ENCODE measurements at regions not wholly inside any gene's neighbourhood (a gene's known extent, or its start where the extent isn't known, plus 50 kb on each side); places are given as distances from the start of the nearest gene placed in this dataset.

GRCh38 chr14:55869397-55870049, 248.7 kb upstream of the PELI2 start:
- intact Hi-C loops (cut with DNase I): no loop called here
- no peaks in the 10 kb centered on the region for H3K4me1 ChIP-seq
- DNase-seq: no peak
- H3K9me3 ChIP-seq: no peaks in the 10 kb centered on the region
- no peaks in the 10 kb centered on the region for H3K27me3 ChIP-seq (ENCODE audit: low read depth)
- no peak overlapping the region for H3K27ac ChIP-seq
- TF ChIP-seq CTCF (IDR thresholded peaks at IDR 0.05): no peak
- no peaks in the 10 kb centered on the region for H3K36me3 ChIP-seq
- ATAC-seq: no peak
- H3K4me3 ChIP-seq: no peak overlapping the region

- Histone ChIP-seq H3K27ac (no peak overlapping the region), H3K4me1 (no peaks in the 10 kb centered on the region), H3K4me3 (no peak overlapping the region), H3K9me3 (no peaks in the 10 kb centered on the region), H3K27me3 (ENCODE audit: low read depth) (no peaks in the 10 kb centered on the region), H3K36me3 (no peaks in the 10 kb centered on the region)
- TF ChIP-seq CTCF (IDR thresholded peaks at IDR 0.05): no peak
- DNase-seq: no peak
- peak in 1 of 2 donors; percentile 9 for ATAC-seq
- intact Hi-C loops (cut with DNase I): no loop called here
Observed at GRCh38 chr14:55873169-55873568, 245.0 kb upstream of the PELI2 start.

GRCh38 chr14:55874785-55875184, 243.4 kb upstream of the PELI2 start:
- no peaks in the 10 kb centered on the region for H3K36me3 ChIP-seq
- no peaks in the 10 kb centered on the region for H3K9me3 ChIP-seq
- intact Hi-C loops (cut with DNase I): no loop called here
- no peak overlapping the region for H3K27ac ChIP-seq
- ATAC-seq (no peak), DNase-seq (no peak)
- no peak for TF ChIP-seq CTCF (IDR thresholded peaks at IDR 0.05)
- H3K27me3 ChIP-seq (ENCODE audit: low read depth): no peaks in the 10 kb centered on the region
- H3K4me1 ChIP-seq: no peaks in the 10 kb centered on the region
- no peak overlapping the region for H3K4me3 ChIP-seq

- Histone ChIP-seq H3K4me1 (no peaks in the 10 kb centered on the region), H3K4me3 (no peak overlapping the region), H3K27ac (no peak overlapping the region), H3K36me3 (no peaks in the 10 kb centered on the region), H3K27me3 (ENCODE audit: low read depth) (no peaks in the 10 kb centered on the region), H3K9me3 (no peaks in the 10 kb centered on the region)
- DNase-seq: no peak
- peak in 1 of 2 donors; percentile 18 for ATAC-seq
- TF ChIP-seq CTCF (IDR thresholded peaks at IDR 0.05): no peak
- intact Hi-C loops (cut with DNase I): no loop called here
Observed at GRCh38 chr14:55877942-55878341, 240.3 kb upstream of the PELI2 start.

- no peak for TF ChIP-seq CTCF (IDR thresholded peaks at IDR 0.05)
- Histone ChIP-seq H3K27me3 (ENCODE audit: low read depth) (no peaks in the 10 kb centered on the region), H3K4me1 (no peaks in the 10 kb centered on the region), H3K9me3 (no peaks in the 10 kb centered on the region), H3K27ac (no peak overlapping the region), H3K36me3 (no peaks in the 10 kb centered on the region), H3K4me3 (no peak overlapping the region)
- DNase-seq: no peak
- intact Hi-C loops (cut with DNase I): no loop called here
- no peak for ATAC-seq
Observed at GRCh38 chr14:55881577-55882241, 236.5 kb upstream of the PELI2 start.

Data from lower lobe of right lung (tissue), 2 donors.